Calu3 (cell line): ENCODE measurements at regions not wholly inside any gene's neighbourhood (a gene's known extent, or its start where the extent isn't known, plus 50 kb on each side); places are given as distances from the start of the nearest gene placed in this dataset.

Experiments
- BruUV-seq: library from RNA; stranded (reverse); fragments of 400-500 nt; replicated peaks from 2 replicates; lab custom pipeline; 2021; lab: Mats Ljungman, UMichigan
- CTCF ChIA-PET: fragments of 300-600 bp; sonication (Branson Sonifier 250); formaldehyde crosslinking; loops from one replicate; lab custom pipeline; 2022; ENCODE audit warnings: antibody characterized with exemption; lab: Charles Lee
- DNase-seq: peaks from one replicate; pipeline ENCODE4 v3.0.0; 2022
- H3K27ac Mint-ChIP-seq: one replicate; pipeline ENCODE4 v1.8.0; 2022; ENCODE audit warnings: mixed read lengths; ENCODE audit not compliant: unreplicated experiment
- H3K27me3 Mint-ChIP-seq: one replicate; pipeline ENCODE4 v1.8.0; 2022; ENCODE audit warnings: mixed read lengths; ENCODE audit not compliant: unreplicated experiment
- H3K36me3 Mint-ChIP-seq: one replicate; pipeline ENCODE4 v1.8.0; 2022; ENCODE audit warnings: mild to moderate bottlenecking, moderate library complexity, mixed read lengths; ENCODE audit not compliant: insufficient read depth, unreplicated experiment
- H3K4me1 Mint-ChIP-seq: one replicate; pipeline ENCODE4 v1.8.0; 2022; ENCODE audit warnings: mild to moderate bottlenecking, low read depth, mixed read lengths; ENCODE audit not compliant: unreplicated experiment
- H3K4me3 Mint-ChIP-seq: one replicate; pipeline ENCODE4 v1.8.0; 2022; ENCODE audit warnings: mild to moderate bottlenecking, low read depth, moderate library complexity, mixed read lengths; ENCODE audit not compliant: unreplicated experiment
- H3K9me3 Mint-ChIP-seq: one replicate; pipeline ENCODE4 v1.8.0; 2022; ENCODE audit warnings: low read depth, mixed read lengths; ENCODE audit not compliant: unreplicated experiment
- intact Hi-C: fragments of 100-400 bp; cut with micrococcal nuclease; formaldehyde crosslinking; loops from one replicate; pipeline ENCODE4 v1.10.0; 2022; ENCODE audit not compliant: unreplicated experiment
- TF ChIP-seq, protein P1 (sequence below): fragments of 200-600 bp; IDR thresholded peaks from one replicate; pipeline ENCODE4 v1.8.0; 2022; ENCODE audit warnings: antibody characterized with exemption; ENCODE audit not compliant: unreplicated experiment

DNA sequence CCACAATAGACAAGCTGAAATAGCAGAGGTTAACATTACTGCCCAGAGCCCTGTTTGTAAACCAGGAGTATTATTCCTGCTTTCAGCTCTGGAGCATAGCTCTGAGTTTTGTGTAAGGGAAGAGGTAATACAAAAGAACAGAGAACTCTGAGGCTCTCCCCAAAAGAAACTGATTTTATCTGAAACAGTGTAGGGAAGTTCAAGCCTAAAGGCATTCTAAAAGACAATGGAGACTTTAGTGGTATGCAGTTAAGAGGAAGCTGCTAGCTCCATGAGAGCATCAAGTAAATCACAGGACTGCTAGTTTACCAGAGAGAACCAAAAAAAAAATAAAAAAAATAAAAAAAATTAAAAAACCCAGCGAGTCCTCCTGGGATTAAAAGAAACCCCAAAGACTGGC lies 146.6 kb upstream of the PCSK5 start:
- Mint-ChIP-seq H3K4me3 (no peak overlapping the region), H3K9me3 (no peaks in the 10 kb centered on the region), H3K4me1 (no peaks in the 10 kb centered on the region), H3K27ac (no peak overlapping the region), H3K36me3 (no peaks in the 10 kb centered on the region), H3K27me3 (peaks cover 9% of the 10 kb centered on the region)
- no TSS peak for BruUV-seq
- intact Hi-C loops, result no loop called here
- CTCF ChIA-PET, result no interaction called here
- DNase-seq, result no peak
- TF ChIP-seq, protein P1, sequence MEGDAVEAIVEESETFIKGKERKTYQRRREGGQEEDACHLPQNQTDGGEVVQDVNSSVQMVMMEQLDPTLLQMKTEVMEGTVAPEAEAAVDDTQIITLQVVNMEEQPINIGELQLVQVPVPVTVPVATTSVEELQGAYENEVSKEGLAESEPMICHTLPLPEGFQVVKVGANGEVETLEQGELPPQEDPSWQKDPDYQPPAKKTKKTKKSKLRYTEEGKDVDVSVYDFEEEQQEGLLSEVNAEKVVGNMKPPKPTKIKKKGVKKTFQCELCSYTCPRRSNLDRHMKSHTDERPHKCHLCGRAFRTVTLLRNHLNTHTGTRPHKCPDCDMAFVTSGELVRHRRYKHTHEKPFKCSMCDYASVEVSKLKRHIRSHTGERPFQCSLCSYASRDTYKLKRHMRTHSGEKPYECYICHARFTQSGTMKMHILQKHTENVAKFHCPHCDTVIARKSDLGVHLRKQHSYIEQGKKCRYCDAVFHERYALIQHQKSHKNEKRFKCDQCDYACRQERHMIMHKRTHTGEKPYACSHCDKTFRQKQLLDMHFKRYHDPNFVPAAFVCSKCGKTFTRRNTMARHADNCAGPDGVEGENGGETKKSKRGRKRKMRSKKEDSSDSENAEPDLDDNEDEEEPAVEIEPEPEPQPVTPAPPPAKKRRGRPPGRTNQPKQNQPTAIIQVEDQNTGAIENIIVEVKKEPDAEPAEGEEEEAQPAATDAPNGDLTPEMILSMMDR, result no peak

DNA sequence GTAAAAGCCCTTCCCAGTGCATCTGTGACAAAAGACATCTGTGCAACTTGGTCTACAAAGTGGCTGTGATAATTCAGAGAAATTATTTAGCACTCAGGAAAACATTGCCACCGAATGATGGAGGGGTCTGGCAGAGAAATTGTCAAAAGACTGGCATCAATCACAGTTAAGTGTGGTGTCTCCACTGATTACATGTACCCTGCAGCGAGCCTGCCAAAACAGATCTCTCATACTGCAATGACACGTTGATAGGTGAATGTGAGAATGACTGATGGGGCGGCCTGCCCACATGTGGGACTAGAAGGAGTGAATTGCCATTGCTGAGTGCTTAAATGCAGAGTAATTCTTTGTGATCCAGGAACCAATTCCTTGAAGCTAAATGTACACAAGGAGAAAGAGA lies 136.4 kb upstream of the PCSK5 start:
- DNase-seq, result no peak
- H3K4me1 Mint-ChIP-seq, result no peaks in the 10 kb centered on the region
- H3K27ac Mint-ChIP-seq, result no peak overlapping the region
- H3K27me3 Mint-ChIP-seq, result no peaks in the 10 kb centered on the region
- CTCF ChIA-PET, result no interaction called here
- no peaks in the 10 kb centered on the region for H3K9me3 Mint-ChIP-seq
- TF ChIP-seq, protein P1, result no peak
- BruUV-seq, result no TSS peak
- H3K36me3 Mint-ChIP-seq, result no peaks in the 10 kb centered on the region
- intact Hi-C loops, result no loop called here
- no peak overlapping the region for H3K4me3 Mint-ChIP-seq

DNA sequence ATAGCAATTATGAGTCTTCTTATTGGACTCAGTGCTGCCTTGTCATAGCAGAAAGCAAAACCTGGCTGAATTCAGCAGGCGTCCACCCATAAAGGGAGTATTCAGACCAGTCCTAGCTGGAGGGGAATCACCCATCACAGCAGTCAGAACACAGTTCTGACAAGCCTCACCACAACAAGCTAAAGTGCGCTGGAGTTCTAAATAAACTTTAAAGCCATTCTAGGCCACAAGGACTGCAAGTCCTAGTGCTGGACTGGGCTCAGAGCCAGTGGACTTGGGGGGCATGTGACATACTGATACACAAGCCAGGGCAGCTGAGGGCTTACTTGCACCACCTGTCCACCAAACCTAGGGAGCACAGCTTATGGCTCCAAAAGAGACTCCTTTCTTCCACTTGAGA lies 115.3 kb upstream of the PCSK5 start:
- peaks cover 3% of the 10 kb centered on the region for H3K9me3 Mint-ChIP-seq

DNA sequence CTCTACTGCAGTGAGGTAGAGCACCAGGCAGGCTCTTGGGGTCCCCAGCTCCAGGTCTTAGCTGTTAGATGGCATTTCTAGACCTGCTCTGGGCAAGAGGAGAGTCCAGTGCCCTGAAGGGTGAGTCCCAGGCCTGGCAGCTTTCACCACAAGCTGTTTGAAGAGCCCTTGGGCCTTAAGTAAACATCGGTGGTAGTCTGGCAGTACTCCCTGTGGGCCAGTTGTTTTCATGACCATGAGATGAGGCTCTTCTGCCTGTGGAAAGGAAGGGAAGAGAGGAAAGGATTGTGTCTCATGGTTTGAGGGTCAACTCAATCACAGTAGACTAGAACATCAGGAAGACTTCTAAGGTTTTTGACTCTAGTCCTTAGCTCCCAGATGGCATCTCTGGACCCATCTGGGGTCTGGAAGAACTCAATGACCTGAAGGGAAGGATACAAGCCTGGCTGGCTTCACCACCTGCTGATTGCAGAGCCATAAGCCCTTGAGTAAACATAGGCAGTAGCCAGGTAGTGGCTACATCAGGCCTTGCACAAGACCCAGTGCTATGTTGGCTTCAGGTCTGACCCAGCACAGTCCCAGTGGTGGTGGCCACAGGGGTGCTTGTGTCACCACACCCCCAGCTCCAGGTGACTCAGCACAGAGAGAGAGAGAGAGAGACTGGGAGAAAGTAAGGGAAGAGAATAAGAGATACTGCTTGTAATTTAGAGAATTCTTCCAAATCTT lies 114.3 kb upstream of the PCSK5 start:
- Mint-ChIP-seq H3K4me3 (no peak overlapping the region), H3K27ac (no peak overlapping the region), H3K27me3 (peaks cover under 1% of the 10 kb centered on the region), H3K4me1 (no peaks in the 10 kb centered on the region), H3K9me3 (no peaks in the 10 kb centered on the region), H3K36me3 (no peaks in the 10 kb centered on the region)
- intact Hi-C loops, result no loop called here
- BruUV-seq, result no TSS peak
- TF ChIP-seq, protein P1, result no peak
- CTCF ChIA-PET, result no interaction called here
- DNase-seq, result no peak

More for the DNA sequence above, 115.3 kb upstream of the PCSK5 start:
- intact Hi-C loops, result no loop called here
- no peak overlapping the region for H3K4me3 Mint-ChIP-seq
- no peaks in the 10 kb centered on the region for H3K36me3 Mint-ChIP-seq
- CTCF ChIA-PET, result no interaction called here
- no peaks in the 10 kb centered on the region for H3K4me1 Mint-ChIP-seq
- no TSS peak for BruUV-seq
- peaks cover 10% of the 10 kb centered on the region for H3K27me3 Mint-ChIP-seq
- no peak overlapping the region for H3K27ac Mint-ChIP-seq
- DNase-seq, result no peak
- TF ChIP-seq, protein P1, result no peak
